Esophagus muscularis mucosa (tissue), 4 donors: ENCODE measurements at regions not wholly inside any gene's neighbourhood (a gene's known extent, or its start where the extent isn't known, plus 50 kb on each side); places are given as distances from the start of the nearest gene placed in this dataset.
A peak's percentile ranks its signal among the peaks of the same experiment; 100 is the strongest.
"Not testable (repeated sequence)": the region's sequence is repeated elsewhere in the genome, so short reads cannot be mapped to it uniquely, and the experiment has no call there.

Experiments used
- DNase-seq: peaks from one replicate; pipeline ENCODE4 v3.0.0-alpha.2; 2017; ENCODE audit errors: extremely low spot score
- H3K27ac ChIP-seq, 4 donors: fragments of 200-600 bp; sonication (generic); replicated peaks in 1 of 4; 1 replicate in 3 of 4; 2 replicates in 1 of 4; pipeline ENCODE4 v1.5.1; 2016 to 2019; ENCODE audit warnings: mild to moderate bottlenecking in 1 of 4
- H3K27me3 ChIP-seq, 4 donors: fragments of 200-600 bp; sonication (generic); one replicate each; pipeline versions ENCODE4 v1.5.1 to v1.6.0; 2016 to 2019
- H3K36me3 ChIP-seq, 4 donors: fragments of 200-600 bp; sonication (generic); one replicate each; pipeline ENCODE4 v1.5.1; 2016 to 2019
- H3K4me1 ChIP-seq, 4 donors: fragments of 200-600 bp; sonication (generic); one replicate each; pipeline ENCODE4 v1.5.1; 2016 to 2019
- H3K4me3 ChIP-seq, 4 donors: fragments of 200-600 bp; sonication (generic); 1 replicate in 2 of 4; 2 replicates in 2 of 4; pipeline ENCODE4 v1.5.1; 2016 to 2019; ENCODE audit warnings: mild to moderate bottlenecking in 4 of 4, moderate library complexity in 1 of 4
- H3K9me3 ChIP-seq, 4 donors: fragments of 200-600 bp; sonication (generic); 1 replicate in 3 of 4; 2 replicates in 1 of 4; pipeline ENCODE4 v1.5.1; 2016 to 2019
- EP300 ChIP-seq: sonication (generic); formaldehyde crosslinking; IDR thresholded peaks from one replicate; pipeline ENCODE4 v1.6.1; 2017; ENCODE audit warnings: antibody characterized with exemption
- POLR2A ChIP-seq: fragments of 450-650 bp; IDR thresholded peaks from one replicate; pipeline ENCODE4 v1.6.1; 2017; ENCODE audit warnings: antibody characterized with exemption, moderate library complexity, mild to moderate bottlenecking, low read depth
- POLR2AphosphoS5 ChIP-seq, 2 donors: sonication (generic); formaldehyde crosslinking; IDR thresholded peaks; one replicate each; pipeline ENCODE4 v1.6.1; 2017; ENCODE audit warnings: antibody characterized with exemption in 2 of 2
- WGBS: methylation state at CpG from one replicate; pipeline ENCODE4 v1.1.5; 2018; 5-methylcytosine and 5-hydroxymethylcytosine counted together
- intact Hi-C: fragments of 100-400 bp; cut with DNase I; formaldehyde crosslinking; loops from one replicate; pipeline ENCODE4 v1.15.1; 2023
- TF ChIP-seq, protein P1 (sequence below), 3 experiments: fragments of 200-600 bp in 2 of 3; fragments of 450-650 bp in 1 of 3; sonication (generic) in 2 of 3; IDR thresholded peaks; one replicate each; pipeline ENCODE4 v1.5.1; 2017 to 2019; ENCODE audit warnings: antibody characterized with exemption in 3 of 3, mild to moderate bottlenecking in 2 of 3, moderate library complexity in 1 of 3

DNA sequence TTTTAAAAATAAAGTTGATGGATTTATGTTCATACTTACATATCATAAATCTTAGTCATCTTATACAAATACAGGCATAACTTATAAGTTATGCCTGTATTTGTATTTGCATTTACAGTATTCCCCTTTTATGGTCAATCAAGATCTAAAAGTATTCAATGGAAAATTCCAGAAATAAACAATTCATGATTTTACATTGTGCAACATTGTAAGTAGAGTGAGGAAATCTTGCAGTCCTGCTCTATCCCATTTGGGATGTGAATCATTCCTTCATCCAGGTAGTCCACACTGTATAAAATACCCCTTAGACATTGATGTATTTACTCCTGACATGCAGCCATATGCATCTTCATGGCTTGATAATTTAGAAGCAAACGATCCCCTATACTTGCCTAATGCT, 795.3 kb downstream of the SLITRK1 start:
- H3K36me3 ChIP-seq = no peaks in the 10 kb centered on the region
- intact Hi-C loops = no loop called here
- no peak overlapping the region for H3K27ac ChIP-seq
- peaks cover 0 to 4% (median 0%) of the 10 kb centered on the region in 4 donors for H3K9me3 ChIP-seq
- TF ChIP-seq EP300 (no peak), POLR2A (no peak), POLR2AphosphoS5 (IDR thresholded peaks at IDR 0.05) (no peak)
- TF ChIP-seq, protein P1, sequence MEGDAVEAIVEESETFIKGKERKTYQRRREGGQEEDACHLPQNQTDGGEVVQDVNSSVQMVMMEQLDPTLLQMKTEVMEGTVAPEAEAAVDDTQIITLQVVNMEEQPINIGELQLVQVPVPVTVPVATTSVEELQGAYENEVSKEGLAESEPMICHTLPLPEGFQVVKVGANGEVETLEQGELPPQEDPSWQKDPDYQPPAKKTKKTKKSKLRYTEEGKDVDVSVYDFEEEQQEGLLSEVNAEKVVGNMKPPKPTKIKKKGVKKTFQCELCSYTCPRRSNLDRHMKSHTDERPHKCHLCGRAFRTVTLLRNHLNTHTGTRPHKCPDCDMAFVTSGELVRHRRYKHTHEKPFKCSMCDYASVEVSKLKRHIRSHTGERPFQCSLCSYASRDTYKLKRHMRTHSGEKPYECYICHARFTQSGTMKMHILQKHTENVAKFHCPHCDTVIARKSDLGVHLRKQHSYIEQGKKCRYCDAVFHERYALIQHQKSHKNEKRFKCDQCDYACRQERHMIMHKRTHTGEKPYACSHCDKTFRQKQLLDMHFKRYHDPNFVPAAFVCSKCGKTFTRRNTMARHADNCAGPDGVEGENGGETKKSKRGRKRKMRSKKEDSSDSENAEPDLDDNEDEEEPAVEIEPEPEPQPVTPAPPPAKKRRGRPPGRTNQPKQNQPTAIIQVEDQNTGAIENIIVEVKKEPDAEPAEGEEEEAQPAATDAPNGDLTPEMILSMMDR (IDR thresholded peaks at IDR 0.05) = no peak
- DNase-seq = no peak
- H3K27me3 ChIP-seq = no peaks in the 10 kb centered on the region
- no peak overlapping the region for H3K4me3 ChIP-seq
- no peaks in the 10 kb centered on the region for H3K4me1 ChIP-seq
- 91% methylated on average over 1 of the region's 1 CpG for WGBS

DNA sequence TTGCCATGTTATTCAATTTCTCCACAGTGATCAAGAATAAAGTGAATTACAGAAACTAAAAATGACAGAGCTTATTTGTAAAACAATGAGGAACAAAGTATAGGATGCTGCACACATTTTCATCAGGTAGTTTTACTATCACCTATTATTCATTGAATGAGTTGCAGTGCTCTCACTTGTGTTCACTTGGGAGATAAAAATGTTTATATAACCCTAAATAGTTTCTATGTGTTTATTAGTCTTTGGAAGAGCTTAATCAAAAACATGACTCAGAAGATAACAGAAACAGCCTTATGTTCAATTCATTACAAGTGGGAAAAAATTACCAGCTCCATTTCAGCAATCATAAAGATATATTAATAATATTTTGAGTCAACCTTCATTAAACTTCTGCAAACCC, 796.2 kb downstream of the SLITRK1 start:
- DNase-seq = no peak
- intact Hi-C loops = no loop called here
- Histone ChIP-seq H3K36me3 (no peaks in the 10 kb centered on the region), H3K9me3 (peaks cover 0 to 4% (median 0%) of the 10 kb centered on the region in 4 donors), H3K4me3 (no peak overlapping the region), H3K27ac (no peak overlapping the region), H3K27me3 (no peaks in the 10 kb centered on the region), H3K4me1 (no peaks in the 10 kb centered on the region)
- TF ChIP-seq, protein P1 (IDR thresholded peaks at IDR 0.05) = no peak
- TF ChIP-seq POLR2A = no peak
- TF ChIP-seq EP300 = no peak
- TF ChIP-seq POLR2AphosphoS5 (IDR thresholded peaks at IDR 0.05) = no peak

DNA sequence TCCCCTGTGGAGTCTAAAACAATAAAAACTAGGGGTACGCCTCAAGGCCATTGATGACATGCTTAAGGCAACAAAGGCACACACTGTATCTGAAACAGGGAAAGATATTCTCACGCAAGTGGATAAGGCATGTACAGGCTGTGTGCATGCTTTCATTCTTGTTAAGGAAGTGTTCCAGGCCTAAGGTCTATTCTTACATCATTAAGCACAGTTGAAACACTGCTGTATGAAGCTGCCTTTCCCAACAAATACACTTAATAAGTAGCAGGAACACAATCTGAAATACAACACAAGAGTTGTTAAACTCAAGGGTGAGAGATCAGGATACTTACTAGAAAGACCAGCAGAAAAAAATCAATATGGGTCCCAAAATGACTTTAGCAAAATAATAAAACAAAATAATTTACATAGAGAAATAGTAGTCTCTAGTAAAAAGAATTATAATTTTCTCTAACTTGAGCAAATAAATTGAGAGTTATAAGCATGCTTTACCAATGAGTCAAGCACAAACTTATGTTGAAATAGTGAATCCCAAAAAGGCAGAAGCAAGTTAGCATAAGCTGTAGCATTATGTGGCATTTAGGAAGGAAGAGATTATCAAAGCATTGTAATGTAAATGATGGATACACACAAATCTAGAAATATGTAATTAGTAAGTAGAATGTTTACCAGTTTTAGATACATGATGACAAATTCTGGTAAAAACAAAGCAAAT, 796.9 kb downstream of the SLITRK1 start:
- TF ChIP-seq, protein P1 (IDR thresholded peaks at IDR 0.05) = no peak
- no peak for TF ChIP-seq POLR2A
- TF ChIP-seq POLR2AphosphoS5 (IDR thresholded peaks at IDR 0.05) = no peak
- no peak for TF ChIP-seq EP300
- Histone ChIP-seq H3K9me3 (peaks cover 0 to 4% (median 0%) of the 10 kb centered on the region in 4 donors), H3K27ac (no peak overlapping the region), H3K36me3 (no peaks in the 10 kb centered on the region), H3K27me3 (no peaks in the 10 kb centered on the region), H3K4me1 (no peaks in the 10 kb centered on the region), H3K4me3 (no peak overlapping the region)
- no peak for DNase-seq
- intact Hi-C loops = no loop called here
- whole genome bisulfite sequencing = 95% methylated on average over 2 of the region's 2 CpGs

DNA sequence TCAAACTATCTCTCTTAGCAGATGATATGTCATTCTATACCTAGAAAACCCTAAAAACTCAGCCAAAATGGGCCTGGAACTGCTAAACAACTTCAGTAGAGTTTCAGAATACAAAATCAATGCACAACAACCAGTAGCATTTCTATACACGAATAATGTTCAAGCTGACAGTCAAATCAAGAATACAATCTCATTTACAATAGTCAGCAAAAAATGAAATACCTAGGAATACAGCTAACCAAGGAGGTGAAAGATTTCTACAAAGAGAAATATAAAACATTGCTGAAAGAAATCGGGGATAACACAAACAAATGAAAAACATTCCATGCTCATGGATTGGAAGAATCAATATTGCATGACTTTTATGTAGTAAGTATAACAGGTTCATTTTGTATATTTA, 804.8 kb downstream of the SLITRK1 start:
- H3K9me3 ChIP-seq = no peaks in the 10 kb centered on the region
- WGBS = 81% methylated on average over 2 of the region's 2 CpGs
- H3K27me3 ChIP-seq = no peaks in the 10 kb centered on the region
- no peak overlapping the region for H3K4me3 ChIP-seq
- H3K27ac ChIP-seq = no peak overlapping the region
- intact Hi-C loops = no loop called here
- no peak for TF ChIP-seq EP300
- TF ChIP-seq, protein P1 (IDR thresholded peaks at IDR 0.05) = no peak
- no peaks in the 10 kb centered on the region for H3K36me3 ChIP-seq
- DNase-seq = no peak
- H3K4me1 ChIP-seq = peaks cover 0 to 14% (median 0%) of the 10 kb centered on the region in 4 donors

DNA sequence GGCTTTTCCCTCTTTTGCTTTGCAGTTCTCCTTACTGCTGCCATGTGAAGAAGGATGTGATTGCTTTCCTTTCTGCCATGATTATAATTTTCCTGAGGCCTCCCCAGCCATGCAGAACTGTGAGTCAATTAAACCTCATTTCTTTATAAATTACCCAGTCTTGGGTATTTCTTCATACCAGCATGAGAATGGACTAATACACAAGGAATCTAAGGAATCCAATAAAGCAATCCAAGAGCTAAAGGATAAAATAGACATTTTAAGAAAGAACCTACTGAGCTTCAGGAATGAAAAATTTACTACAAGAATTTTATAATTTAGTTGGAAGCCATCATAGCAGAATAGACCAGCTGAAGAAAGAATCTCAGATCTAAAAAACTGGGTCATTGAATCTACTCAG, 808.3 kb downstream of the SLITRK1 start:
- DNase-seq, H3K4me3 ChIP-seq, H3K36me3 ChIP-seq, intact Hi-C loops, H3K27me3 ChIP-seq, H3K9me3 ChIP-seq: not testable (repeated sequence)
- Histone ChIP-seq H3K4me1 (peaks cover 0 to 14% (median 0%) of the 10 kb centered on the region in 4 donors), H3K27ac (peak overlapping the region in 2 of 4 donors; percentile 36 to 41)
